Fibroblast of skin of left quadriceps (primary cell): ENCODE measurements at regions not wholly inside any gene's neighbourhood (a gene's known extent, or its start where the extent isn't known, plus 50 kb on each side); places are given as distances from the start of the nearest gene placed in this dataset.

Source experiments
- DNase-seq, 2 experiments: peaks; one replicate each; pipeline ENCODE4 v3.0.0-alpha.2; 2013; ENCODE audit warnings: low read depth in 2 of 2

DNA sequence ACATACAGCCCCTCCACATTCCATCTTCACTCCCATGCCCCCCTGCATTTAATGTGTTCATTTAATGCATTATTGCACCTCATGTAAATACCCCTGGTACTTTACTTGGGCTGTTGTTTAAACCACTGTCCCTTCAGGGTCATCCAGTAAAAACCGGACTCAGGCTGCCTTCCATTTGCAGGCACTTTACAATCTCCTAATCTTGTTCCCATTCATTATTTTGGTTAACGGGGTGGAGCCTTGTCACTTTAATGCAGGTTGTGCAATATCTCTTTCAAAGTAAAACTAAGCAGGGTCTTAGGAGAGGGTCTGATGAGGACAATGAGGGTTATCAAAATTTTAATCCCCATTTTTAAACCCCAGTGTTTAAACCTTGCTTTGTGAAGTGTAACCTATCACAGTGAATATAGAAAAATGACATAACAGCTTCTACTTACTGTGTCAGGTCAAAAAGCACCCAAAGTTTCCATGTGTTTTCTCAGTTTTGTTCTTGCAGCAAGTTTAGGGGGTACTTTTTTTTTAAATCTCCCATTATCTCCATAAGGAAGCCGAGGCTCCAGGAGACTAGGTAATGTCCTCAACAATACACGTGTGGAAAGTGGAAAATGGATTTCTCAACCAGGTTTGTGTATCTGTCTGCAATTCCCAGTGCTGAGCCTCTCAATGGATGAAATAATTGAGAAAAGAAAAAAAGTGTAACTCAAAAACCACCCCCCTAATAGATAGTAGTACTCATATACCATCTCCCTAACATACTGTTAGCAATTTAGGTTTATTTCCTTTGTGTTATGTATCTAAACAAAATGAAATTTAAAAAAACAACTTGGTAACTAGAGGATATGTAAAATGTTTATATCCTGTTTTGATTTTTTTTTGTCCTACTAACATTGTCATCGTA is 54.2 kb upstream of the SPRY4 start:
- no peak for DNase-seq

DNA sequence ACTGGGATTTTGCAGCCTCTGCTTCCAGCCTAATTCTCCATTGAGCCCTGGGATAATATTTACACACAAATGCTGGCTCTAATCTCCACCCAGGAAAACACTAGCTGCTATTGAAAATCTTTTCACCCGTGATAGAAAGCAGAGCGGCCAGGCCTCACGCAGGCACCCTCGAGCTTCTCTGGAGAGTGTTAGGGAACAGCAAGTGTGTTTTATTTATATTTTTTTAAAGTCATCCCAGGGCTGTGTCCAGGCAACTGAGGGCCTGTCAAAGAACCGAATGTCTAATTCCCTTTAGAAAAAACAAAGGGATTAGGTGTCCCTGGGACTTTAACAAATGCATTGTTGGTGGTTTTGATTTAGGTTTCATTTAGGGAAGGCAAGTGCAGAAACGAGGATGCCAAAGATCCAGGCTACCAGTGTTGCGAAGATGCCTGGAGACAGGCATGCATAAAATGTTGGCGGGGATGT is 51.2 kb upstream of the SPRY4 start:
- no peak for DNase-seq
